GM18867 (cell line): ENCODE measurements at regions not wholly inside any gene's neighbourhood (a gene's known extent, or its start where the extent isn't known, plus 50 kb on each side); places are given as distances from the start of the nearest gene placed in this dataset.
"Not testable (repeated sequence)": the region's sequence is repeated elsewhere in the genome, so short reads cannot be mapped to it uniquely, and the experiment has no call there.

Source experiments
- ATAC-seq: cut with Tn5 transposase; IDR thresholded peaks from one replicate; pipeline ENCODE4 v1.9.1; 2021; ENCODE audit warnings: mild to moderate bottlenecking, moderate library complexity; ENCODE audit not compliant: unreplicated experiment

DNA sequence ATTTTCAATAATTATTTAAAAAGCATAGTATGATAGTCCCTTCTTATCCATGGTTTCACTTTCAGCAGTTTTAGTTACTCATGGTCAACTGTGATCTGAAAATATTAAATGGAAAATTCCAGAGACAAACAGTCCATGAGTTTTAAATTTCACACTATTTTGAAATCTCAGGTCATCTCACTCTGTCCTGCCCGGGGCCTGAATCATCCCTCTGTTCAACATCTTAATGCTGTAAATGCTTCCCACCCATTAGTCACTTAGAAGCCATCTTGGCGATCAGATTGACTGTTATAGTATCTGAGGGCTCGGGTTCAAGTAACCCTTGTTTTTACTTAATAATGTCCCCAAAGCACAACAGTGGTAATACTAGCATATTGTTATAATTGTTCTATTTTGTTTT lies 1509.3 kb downstream of the FAM181B start:
- ATAC-seq = no peak

DNA sequence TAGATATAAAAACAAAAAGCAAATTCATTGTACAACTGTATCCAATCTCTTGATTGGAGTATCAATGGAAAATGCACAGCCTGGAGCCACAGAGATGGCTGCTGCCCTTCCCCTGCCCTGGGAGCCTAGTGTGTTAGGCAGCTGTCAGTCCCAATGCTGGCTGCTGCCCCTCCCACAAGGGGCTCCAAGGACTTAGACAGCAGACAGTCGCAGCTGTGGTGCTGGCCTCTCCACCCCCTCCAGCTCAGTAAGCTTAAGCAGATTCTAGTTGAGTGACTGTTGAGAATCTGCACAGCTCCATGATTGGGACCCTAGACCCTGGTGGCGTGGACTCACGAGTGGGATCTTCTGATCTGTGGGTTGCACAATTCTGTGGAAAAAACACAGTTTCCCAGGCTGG lies 1511.2 kb downstream of the FAM181B start:
- no peak for ATAC-seq

DNA sequence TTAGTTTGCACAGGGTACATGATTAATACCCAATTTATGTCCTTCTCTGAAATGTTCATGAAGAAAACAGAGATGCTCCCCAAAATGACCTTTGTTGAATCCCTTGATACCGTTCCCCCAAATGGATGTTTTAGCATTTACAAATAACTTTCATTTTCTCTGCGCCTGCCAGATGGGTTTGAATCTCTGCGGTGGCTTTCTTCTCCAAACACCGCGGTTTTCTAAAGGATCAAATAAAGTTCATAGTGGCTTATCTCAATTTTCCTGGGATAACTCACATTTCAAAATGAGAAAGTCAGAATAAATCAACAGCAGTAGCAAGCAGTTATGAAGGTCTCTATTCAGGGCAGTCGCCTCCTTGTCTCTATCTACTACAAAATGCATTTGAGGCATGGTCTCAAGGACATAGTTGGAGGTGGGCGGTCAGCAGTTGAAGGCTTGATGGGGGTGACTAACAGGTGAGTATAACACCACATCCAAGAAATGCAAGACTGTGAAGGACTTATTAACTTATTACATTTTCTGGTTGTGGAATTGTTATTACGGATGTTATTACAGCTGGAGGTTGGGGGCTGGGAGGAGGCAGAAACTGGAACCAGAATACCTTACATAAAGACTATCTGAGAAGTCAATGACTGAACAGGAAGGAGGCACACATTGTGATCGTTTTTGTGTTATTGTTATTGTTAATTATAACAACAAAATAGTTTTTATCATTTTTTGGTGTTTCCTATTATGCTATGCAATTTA lies 1513.3 kb downstream of the FAM181B start:
- ATAC-seq = no peak

DNA sequence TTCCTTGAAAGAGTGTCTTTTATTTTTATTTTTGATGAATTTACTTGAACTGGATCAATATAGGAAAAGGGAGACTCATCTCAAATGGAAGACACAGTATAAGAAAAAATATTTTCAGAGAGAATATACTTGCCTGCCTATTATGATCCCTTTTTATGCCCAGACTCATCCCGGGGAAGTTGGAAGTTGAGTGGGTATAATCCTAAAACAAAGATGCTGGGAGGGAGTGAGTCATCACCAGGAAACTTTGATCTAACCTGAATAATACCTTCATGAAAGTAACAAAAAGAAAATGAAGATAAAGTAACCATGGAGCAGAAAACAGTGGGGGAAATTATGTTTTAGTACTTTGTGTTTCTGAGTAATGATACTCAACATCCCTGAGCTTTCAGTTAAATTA lies 1514.0 kb downstream of the FAM181B start:
- no peak for ATAC-seq

DNA sequence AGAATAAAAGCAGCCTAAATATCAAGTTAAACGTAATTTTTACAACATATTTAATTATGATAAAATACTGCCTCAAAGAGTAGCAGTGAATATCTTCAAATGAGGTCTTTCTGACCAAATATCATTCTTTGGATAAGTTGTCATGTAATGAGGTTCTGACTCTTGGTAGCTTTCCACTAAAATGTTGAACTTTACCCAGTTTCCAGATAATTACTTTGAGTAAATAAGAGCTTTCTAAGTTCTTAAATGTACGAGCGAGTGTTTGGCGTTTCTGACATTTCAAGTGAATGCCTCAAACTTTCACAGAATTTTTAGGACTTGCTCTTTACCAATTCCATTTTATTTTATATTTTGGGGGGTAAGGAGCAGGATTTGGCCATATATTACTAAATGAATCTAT lies 1515.2 kb downstream of the FAM181B start:
- ATAC-seq = no peak

DNA sequence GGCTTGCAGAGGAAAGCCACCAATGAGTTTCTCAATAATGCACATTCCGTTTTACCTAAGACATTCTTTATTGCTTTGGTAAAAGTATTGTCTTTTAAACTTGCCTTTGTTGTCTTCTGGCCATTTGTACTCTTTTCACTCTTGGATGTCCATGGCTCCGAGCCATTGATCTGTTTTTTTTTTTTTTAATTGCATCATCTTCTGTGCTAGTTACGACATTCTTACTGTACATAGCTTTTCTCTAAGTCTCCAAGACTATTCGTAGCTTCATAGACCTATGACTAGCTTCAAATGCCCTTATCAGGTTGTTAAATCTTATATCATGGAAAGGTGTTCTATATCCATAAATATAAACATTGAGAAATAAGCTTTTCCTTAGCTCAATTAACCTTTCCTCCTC lies 1522.6 kb downstream of the FAM181B start:
- no peak for ATAC-seq

DNA sequence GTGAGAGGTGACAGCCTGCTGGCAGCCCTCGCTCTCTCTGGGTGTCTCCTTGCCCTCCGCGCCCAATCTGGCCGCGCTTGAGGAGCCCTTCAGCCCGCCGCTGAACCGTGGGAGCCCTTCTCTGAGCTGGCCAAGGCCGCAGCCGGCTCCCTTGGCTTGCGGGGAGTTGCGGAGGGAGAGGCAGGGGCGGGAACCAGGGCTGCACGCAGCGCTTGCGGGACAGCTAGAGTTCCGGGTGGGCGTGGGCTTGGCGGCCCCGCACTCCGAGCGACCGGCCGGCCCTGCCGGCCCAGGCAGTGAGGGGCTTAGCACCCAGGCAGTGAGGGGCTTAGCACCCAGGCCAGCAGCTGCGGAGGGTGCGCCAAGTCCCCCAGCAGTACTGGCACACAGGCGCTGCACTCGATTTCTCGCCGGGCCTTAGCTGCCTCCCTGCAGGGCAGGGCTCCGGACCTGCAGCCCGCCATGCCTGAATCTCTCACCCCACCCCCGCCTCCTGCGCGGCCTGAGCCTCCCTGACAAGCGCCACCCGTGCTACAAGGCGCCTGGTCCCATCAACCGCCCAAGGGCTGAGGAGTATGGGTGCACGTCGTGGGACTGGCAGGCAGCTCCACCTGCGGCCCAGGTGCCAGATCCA lies 1526.1 kb downstream of the FAM181B start:
- ATAC-seq = no peak

DNA sequence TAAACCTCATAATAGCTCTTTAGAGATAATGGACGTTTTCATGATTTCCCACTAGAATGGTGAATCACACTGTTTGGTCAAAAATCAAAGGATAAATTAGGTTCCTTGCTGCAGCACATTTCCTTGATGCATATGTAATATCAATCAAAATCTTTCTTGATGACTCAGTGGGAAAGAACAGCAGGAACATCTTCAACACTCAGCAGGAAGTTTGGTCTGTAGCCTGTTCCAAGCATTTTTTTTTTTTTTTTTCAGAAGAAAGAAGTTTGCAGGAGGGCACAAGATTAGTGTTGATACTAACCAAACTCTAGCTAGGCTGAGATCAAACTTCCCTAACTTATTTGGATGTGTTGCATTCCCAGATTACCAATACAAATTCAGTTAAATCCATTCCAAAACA lies 1529.8 kb downstream of the FAM181B start:
- ATAC-seq = no peak

DNA sequence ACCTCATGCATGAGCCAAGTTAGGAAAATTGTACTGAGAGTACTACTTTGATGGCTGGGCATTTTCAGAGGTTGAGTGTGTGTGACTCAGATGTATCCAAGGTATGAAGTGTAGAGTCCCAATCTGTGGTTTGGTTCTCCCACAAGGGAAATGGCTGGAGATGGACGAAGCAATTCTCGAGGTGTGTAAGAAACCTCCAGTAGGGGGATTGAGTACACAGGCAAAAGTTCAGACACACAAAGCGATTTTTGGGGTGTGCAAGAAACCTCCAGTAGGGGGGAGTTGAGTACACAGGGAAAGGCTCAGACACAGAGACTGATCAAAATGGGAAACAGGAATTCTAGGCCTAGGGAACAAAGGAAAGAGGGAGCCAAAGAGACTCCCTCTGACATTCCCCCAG lies 1536.3 kb downstream of the FAM181B start:
- no peak for ATAC-seq

DNA sequence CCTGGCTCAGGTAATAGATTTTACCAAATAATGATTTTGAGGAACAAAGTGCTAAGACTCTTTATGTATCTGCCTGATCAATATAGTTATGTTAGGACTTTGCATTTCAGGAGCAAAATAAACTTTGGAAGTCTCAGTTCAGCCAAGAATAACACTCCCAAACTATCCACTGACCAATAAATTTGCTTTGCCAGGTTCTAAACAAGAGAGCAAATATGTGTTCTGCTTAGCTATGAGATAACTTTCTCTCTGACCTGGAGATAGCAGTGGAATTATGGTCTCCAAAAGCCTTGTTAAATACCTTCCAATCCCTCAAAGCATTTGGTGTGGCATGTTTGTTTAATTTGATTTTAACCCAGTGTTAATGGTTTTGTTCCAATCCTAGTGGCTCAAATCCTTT lies 1541.1 kb downstream of the FAM181B start:
- ATAC-seq = no peak

DNA sequence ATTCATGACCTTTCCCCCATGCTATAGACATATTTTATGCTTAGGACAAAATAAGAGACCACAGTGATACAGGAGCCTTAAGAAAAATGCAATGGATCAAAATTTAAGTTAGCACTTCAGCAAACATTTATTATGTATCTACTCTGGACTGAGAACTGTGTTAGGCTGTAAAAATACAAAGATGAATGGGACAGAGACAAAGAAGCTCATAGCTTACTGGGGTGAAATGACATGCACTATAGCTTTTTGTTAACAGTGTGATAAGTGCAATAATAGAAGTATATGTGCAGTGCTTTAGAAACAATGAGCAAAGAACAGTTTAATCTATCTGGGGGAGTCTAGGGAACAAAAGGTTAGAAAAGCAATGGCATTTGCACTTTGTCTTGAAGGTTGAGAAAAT lies 1543.1 kb downstream of the FAM181B start:
- no peak for ATAC-seq

DNA sequence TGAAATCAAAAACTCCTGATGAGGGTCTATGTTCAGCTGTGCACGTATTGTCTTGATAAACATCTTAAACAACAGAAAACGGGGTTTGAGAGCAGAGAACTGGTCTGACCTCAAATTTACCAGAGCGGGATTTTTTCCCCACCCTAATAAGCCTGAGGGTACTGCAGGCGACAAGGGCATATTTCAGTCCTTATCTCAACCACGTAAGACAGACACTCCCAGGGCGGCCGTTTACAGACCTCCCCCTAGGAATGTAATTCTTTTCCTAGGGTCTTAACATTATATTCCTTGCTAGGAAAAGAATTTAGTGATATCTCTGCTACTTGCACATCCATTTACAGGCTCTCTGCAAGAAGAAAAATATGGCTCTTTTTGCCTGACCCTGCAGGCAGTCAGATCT lies 1546.6 kb downstream of the FAM181B start:
- not testable (repeated sequence) for ATAC-seq

DNA sequence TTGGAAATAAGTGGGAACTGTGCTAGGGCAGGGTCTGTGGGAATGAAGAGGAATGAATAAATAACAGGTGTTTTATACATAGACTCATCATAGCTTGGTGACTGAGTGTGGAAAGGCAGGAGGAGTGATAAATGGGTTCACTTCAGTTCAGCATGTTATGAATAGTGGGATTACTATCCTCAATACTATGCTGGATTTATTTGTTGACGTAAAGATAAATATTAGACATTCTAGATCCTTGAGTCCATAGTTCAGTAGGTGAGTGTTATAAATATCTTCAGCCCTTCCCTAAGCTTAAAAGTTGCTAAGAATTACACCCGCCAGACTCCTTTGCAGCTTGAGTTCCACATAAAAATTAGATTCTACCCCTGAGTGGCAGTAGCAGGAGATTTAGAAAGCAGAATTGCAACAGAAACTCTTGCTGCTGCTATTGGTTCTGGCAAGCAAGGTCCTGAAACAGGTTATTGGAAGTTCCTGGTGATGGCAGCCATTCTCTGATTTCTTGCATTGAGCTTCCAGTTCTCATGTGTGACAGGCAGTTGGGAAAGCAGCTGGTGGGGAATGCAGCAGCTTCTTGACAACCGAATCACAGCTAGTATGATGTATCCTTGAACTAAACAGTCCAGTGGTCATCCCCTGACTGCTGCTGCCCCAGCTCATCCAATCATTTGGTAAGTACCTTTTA lies 1558.9 kb downstream of the FAM181B start:
- ATAC-seq = no peak

DNA sequence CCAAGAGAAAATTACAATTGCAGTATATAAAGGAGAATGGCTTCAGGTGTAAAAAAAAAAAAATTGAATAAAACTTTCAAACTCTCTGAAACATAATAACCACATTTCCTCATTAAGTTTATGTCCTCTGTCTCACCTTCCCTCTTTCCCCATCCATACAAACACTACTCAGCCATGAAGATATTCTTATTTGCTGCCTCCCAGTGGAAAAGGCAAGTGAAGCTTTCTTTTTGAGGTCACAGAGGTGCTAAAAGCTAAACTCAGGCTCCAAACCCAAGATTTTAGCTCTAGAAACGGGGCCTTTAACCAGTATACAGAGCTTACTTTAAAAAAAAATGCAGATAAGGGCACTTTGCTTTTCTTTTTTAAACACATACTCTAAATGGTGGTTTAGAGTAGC lies 1568.5 kb downstream of the FAM181B start:
- ATAC-seq = no peak

DNA sequence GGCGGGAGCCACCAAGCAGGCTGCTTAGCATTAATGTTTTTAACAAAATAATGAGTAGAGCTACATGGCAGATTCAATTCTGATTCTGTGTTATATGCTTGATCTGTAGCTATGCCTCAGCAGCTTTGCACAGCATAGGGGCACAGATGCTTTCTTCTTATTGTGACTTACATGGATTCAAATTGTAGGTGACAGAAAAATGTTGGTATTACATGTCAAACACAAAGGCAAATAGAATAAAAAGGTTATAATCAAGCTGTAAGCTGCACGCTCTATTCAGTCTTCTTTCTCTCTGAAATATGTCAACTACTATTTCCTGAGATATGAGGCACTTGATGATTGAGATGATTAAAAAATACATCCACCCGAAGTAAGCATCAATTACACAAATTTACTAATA lies 1573.8 kb downstream of the FAM181B start:
- ATAC-seq = no peak

DNA sequence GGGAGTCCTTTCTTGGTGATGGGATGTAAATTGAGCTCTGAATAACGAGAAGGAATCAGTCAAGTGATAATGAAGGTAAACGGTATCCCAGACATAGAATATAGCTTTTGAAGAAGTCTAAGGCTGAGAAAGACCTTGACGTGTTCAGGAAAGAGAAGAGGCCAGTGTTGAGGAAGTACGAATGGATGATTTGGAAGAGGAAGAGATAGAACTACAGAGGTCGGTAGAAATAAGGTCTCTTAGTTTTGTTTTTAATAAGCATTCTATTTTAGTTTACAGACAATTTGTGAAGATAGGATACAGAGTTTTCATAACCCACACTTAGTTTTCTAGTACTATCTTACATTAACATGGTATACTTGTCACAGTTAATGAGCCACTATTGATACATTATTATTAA lies 1598.1 kb downstream of the FAM181B start:
- ATAC-seq = no peak

DNA sequence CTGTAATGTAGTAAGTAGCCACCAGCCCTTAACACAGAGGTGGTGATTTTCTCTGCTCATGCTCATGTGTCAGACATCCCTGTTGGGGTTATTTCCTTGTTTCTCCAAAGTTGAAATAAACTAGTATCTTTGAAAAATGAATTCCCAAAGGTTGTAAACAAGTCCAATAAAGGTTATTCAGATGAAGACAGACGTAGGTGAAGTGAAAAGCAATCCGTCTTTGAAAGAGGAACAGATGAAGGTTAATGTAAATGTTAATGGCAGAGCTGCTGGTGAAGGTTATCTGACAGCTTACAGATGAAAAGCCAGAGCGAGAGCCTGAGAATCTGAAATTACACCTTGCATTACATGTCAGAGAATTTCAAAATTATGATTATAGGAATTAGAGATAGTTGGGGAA lies 1604.0 kb downstream of the FAM181B start:
- no peak for ATAC-seq

DNA sequence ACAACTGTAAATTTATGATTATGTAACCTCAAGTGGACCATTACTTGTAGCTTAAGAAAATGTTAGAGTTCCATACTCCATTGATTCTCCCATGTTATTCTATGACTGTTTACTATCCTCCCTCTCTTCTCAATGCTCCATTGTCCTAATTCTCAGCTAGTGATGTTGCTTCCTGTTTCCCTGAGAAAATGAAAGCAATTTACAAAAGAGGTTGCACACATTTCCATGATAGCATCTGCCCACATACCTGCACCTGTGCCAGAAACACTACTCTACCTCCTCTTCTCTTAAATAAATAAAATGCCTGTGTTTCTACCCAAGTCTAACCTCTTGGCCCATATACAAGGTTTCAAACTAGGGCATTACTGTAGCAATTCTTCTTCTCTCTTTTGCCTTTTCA lies 1620.9 kb downstream of the FAM181B start:
- ATAC-seq = no peak

DNA sequence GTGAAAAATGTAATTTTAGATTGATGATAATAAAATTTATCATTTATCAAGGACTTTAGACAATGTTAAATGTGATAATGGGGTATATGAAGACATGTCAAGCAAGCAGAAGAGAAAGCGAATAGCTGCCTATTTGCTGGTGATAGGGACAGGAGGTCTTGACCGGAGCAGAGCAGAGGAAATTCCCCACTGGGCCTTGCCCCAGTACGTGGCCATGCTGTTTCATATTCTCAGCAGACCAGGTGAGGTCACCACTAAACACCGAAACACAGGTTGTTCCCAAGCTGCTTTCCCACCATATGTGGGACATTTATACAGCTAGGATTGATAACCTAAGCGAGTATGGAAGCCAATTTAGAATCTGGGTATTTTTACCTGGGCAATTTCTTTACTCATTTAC lies 1629.6 kb downstream of the FAM181B start:
- no peak for ATAC-seq

DNA sequence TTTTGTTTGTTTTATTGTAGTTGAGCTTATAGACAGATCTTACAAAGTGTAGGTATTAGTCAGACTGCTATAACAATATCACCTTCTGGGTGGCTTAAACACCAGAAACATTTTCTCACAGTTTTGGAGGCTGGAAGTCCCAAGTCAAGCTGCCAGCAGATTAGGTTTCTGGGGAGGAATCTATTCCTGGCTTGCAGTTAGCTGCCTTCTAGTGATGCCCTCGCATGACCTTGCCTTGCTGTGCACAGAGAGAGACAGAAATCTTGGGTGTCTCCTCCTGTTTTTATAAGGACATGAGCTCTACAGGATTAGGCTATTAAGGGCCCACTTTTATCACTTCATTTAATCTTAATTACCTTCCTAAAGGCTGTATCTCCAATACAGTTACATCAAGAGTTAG lies 1635.2 kb downstream of the FAM181B start:
- no peak for ATAC-seq

DNA sequence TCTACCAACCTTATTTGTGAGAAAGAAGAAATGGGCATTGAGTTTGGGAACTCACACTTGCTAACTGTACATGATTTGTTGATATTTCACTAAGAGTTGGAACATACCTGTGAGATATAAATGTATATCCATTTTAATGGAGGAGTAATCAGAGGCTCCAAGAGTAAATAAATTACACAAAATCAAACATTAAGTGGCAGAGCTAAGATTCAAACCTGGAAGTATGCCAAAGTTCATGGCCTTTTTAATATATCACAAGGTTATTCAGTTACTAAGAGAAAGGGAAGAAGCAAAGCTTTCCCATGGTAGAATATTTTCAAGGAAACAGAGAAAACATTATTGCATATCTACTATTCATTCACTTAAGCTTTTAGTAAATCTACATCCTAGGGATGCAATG lies 1641.1 kb downstream of the FAM181B start:
- no peak for ATAC-seq

DNA sequence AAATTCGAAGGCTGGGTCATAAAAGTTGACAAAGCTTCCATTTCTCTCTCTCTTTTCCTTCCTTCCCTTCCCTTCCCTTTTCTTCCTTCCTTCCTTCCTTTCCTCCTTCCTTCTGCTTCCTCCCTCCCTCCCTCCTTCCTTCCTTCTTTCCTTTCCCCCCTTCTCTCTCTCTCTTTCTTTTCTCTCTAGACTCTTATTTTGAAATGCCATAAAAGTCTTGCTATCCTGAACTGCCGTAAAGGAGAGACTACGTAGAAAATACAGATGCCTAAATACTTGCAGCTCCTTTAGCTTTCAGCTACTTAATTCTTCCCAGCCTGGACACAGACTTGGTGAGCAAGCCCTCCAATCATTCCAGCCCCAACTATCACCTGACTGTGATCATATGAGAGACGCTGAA lies 1644.4 kb downstream of the FAM181B start:
- ATAC-seq = no peak
